IPS-20b (cell line): ENCODE measurements at regions not wholly inside any gene's neighbourhood (a gene's known extent, or its start where the extent isn't known, plus 50 kb on each side); places are given as distances from the start of the nearest gene placed in this dataset.

ENCODE experiments used
- H3K27ac ChIP-seq: one replicate; pipeline ENCODE4 v1.5.1; 2013; ENCODE audit warnings: low read length
- H3K27me3 ChIP-seq: 2 replicates; pipeline ENCODE4 v1.6.1; 2013; ENCODE audit warnings: mild to moderate bottlenecking, low read length, inconsistent platforms; ENCODE audit not compliant: insufficient read depth
- H3K36me3 ChIP-seq: 2 replicates; pipeline ENCODE4 v1.6.1; 2013; ENCODE audit warnings: low read depth, mild to moderate bottlenecking, inconsistent platforms, low read length, moderate library complexity; ENCODE audit not compliant: insufficient read depth
- H3K4me1 ChIP-seq: 2 replicates; pipeline ENCODE4 v1.6.1; 2013; ENCODE audit warnings: mild to moderate bottlenecking, control low read depth, inconsistent platforms, low read length, moderate library complexity; ENCODE audit not compliant: insufficient read depth
- H3K4me3 ChIP-seq: 2 replicates; pipeline ENCODE4 v1.5.1; 2013; ENCODE audit warnings: mild to moderate bottlenecking, low read length, inconsistent platforms
- H3K9ac ChIP-seq: 2 replicates; pipeline ENCODE4 v1.6.1; 2013; ENCODE audit warnings: low read depth, mild to moderate bottlenecking, inconsistent platforms, low read length, moderate library complexity
- H3K9me3 ChIP-seq: 2 replicates; pipeline ENCODE4 v1.6.1; 2013; ENCODE audit warnings: mild to moderate bottlenecking, low read depth, low read length, inconsistent platforms; ENCODE audit not compliant: insufficient read depth

GRCh38 chr5:51846015-51846414 lies 462.8 kb downstream of the ISL1 start:
- Histone ChIP-seq H3K4me3 (no peak overlapping the region), H3K4me1 (no peaks in the 10 kb centered on the region), H3K9me3 (no peaks in the 10 kb centered on the region), H3K27ac (no peak overlapping the region), H3K36me3 (no peaks in the 10 kb centered on the region), H3K27me3 (no peaks in the 10 kb centered on the region), H3K9ac (no peak overlapping the region)

GRCh38 chr5:51859624-51860023 lies 476.4 kb downstream of the ISL1 start:
- Histone ChIP-seq H3K36me3 (no peaks in the 10 kb centered on the region), H3K27me3 (no peaks in the 10 kb centered on the region), H3K9ac (no peak overlapping the region), H3K4me3 (no peak overlapping the region), H3K9me3 (no peaks in the 10 kb centered on the region), H3K27ac (no peak overlapping the region), H3K4me1 (peaks cover 4% of the 10 kb centered on the region; the same call in 1 of the 2 replicates)

GRCh38 chr5:51860532-51861018 lies 477.3 kb downstream of the ISL1 start:
- H3K9ac ChIP-seq = no peak overlapping the region
- no peaks in the 10 kb centered on the region for H3K36me3 ChIP-seq
- no peaks in the 10 kb centered on the region for H3K27me3 ChIP-seq
- no peak overlapping the region for H3K27ac ChIP-seq
- no peak overlapping the region for H3K4me3 ChIP-seq
- H3K4me1 ChIP-seq = peaks cover 4% of the 10 kb centered on the region; the same call in 1 of the 2 replicates
- H3K9me3 ChIP-seq = no peaks in the 10 kb centered on the region

GRCh38 chr5:51872144-51872543 lies 488.9 kb downstream of the ISL1 start:
- no peak overlapping the region for H3K9ac ChIP-seq
- peaks cover 22% of the 10 kb centered on the region for H3K9me3 ChIP-seq
- H3K4me1 ChIP-seq = no peaks in the 10 kb centered on the region
- no peak overlapping the region for H3K4me3 ChIP-seq
- H3K36me3 ChIP-seq = no peaks in the 10 kb centered on the region
- no peak overlapping the region for H3K27ac ChIP-seq
- H3K27me3 ChIP-seq = no peaks in the 10 kb centered on the region

GRCh38 chr5:51881901-51882300 lies 498.7 kb downstream of the ISL1 start:
- H3K27me3 ChIP-seq = no peaks in the 10 kb centered on the region
- H3K36me3 ChIP-seq = no peaks in the 10 kb centered on the region
- H3K27ac ChIP-seq = peak overlapping the region; percentile 45
- peak overlapping the region; percentile 52; the same call in 1 of the 2 replicates for H3K9ac ChIP-seq
- no peaks in the 10 kb centered on the region for H3K9me3 ChIP-seq
- peak overlapping the region; percentile 55 for H3K4me3 ChIP-seq
- peaks cover 31% of the 10 kb centered on the region for H3K4me1 ChIP-seq

GRCh38 chr5:51882647-51883046 lies 499.4 kb downstream of the ISL1 start:
- Histone ChIP-seq H3K36me3 (no peaks in the 10 kb centered on the region), H3K27me3 (no peaks in the 10 kb centered on the region), H3K9ac (peak overlapping the region; percentile 38; the same call in 1 of the 2 replicates), H3K4me1 (peaks cover 31% of the 10 kb centered on the region), H3K4me3 (peak overlapping the region; percentile 55), H3K9me3 (no peaks in the 10 kb centered on the region), H3K27ac (peak overlapping the region; percentile 45)

GRCh38 chr5:51889703-51890102 lies 506.5 kb downstream of the ISL1 start:
- no peak overlapping the region for H3K27ac ChIP-seq

GRCh38 chr5:51890435-51891116 lies 507.3 kb downstream of the ISL1 start:
- Histone ChIP-seq H3K27me3 (no peaks in the 10 kb centered on the region), H3K27ac (no peak overlapping the region), H3K9ac (no peak overlapping the region), H3K4me3 (no peak overlapping the region), H3K9me3 (no peaks in the 10 kb centered on the region), H3K36me3 (no peaks in the 10 kb centered on the region), H3K4me1 (no peaks in the 10 kb centered on the region)

More at GRCh38 chr5:51889703-51890102, 506.5 kb downstream of the ISL1 start:
- no peaks in the 10 kb centered on the region for H3K27me3 ChIP-seq
- no peak overlapping the region for H3K9ac ChIP-seq
- no peaks in the 10 kb centered on the region for H3K9me3 ChIP-seq
- no peaks in the 10 kb centered on the region for H3K36me3 ChIP-seq
- H3K4me3 ChIP-seq = no peak overlapping the region
- H3K4me1 ChIP-seq = no peaks in the 10 kb centered on the region

GRCh38 chr5:51892680-51893079 lies 509.4 kb downstream of the ISL1 start:
- no peak overlapping the region for H3K4me3 ChIP-seq
- no peaks in the 10 kb centered on the region for H3K27me3 ChIP-seq
- H3K4me1 ChIP-seq = no peaks in the 10 kb centered on the region
- no peak overlapping the region for H3K9ac ChIP-seq
- H3K36me3 ChIP-seq = no peaks in the 10 kb centered on the region
- H3K27ac ChIP-seq = no peak overlapping the region
- no peaks in the 10 kb centered on the region for H3K9me3 ChIP-seq

- Histone ChIP-seq H3K36me3 (no peaks in the 10 kb centered on the region), H3K4me1 (no peaks in the 10 kb centered on the region), H3K27me3 (no peaks in the 10 kb centered on the region), H3K4me3 (no peak overlapping the region), H3K27ac (no peak overlapping the region), H3K9me3 (no peaks in the 10 kb centered on the region), H3K9ac (no peak overlapping the region)
Observed at GRCh38 chr5:51895834-51896233, 512.6 kb downstream of the ISL1 start.

GRCh38 chr5:51902512-51902911 lies 519.3 kb downstream of the ISL1 start:
- Histone ChIP-seq H3K27me3 (no peaks in the 10 kb centered on the region), H3K27ac (no peak overlapping the region)

GRCh38 chr5:51908215-51908614 lies 525.0 kb downstream of the ISL1 start:
- no peak overlapping the region for H3K9ac ChIP-seq
- H3K4me1 ChIP-seq = no peaks in the 10 kb centered on the region
- no peak overlapping the region for H3K4me3 ChIP-seq
- no peaks in the 10 kb centered on the region for H3K36me3 ChIP-seq
- H3K27me3 ChIP-seq = no peaks in the 10 kb centered on the region
- H3K9me3 ChIP-seq = no peaks in the 10 kb centered on the region
- H3K27ac ChIP-seq = no peak overlapping the region

More at GRCh38 chr5:51902512-51902911, 519.3 kb downstream of the ISL1 start:
- no peaks in the 10 kb centered on the region for H3K36me3 ChIP-seq
- no peak overlapping the region for H3K9ac ChIP-seq
- no peak overlapping the region for H3K4me3 ChIP-seq
- no peaks in the 10 kb centered on the region for H3K4me1 ChIP-seq
- H3K9me3 ChIP-seq = no peaks in the 10 kb centered on the region
